Brain microvascular endothelial cell (primary cell): ENCODE measurements at regions not wholly inside any gene's neighbourhood (a gene's known extent, or its start where the extent isn't known, plus 50 kb on each side); places are given as distances from the start of the nearest gene placed in this dataset.

Source experiments
- DNase-seq: peaks from one replicate; pipeline ENCODE4 v3.0.0-alpha.2; 2020
- H3K27ac ChIP-seq: fragments of 250-450 bp; sonication (Bioruptor Pico); 2 replicates; pipeline ENCODE4 v1.5.1; 2020; ENCODE audit warnings: mild to moderate bottlenecking, moderate library complexity
- H3K27me3 ChIP-seq: fragments of 250-450 bp; sonication (Bioruptor Pico); replicated peaks from 2 replicates; pipeline ENCODE4 v1.5.1; 2020; ENCODE audit warnings: mild to moderate bottlenecking
- H3K36me3 ChIP-seq: fragments of 250-450 bp; sonication (Bioruptor Pico); replicated peaks from 2 replicates; pipeline ENCODE4 v1.5.1; 2020; ENCODE audit warnings: mild to moderate bottlenecking
- H3K4me3 ChIP-seq: 2 replicates; pipeline ENCODE4 v1.5.1; 2011; ENCODE audit warnings: low read depth, mild to moderate bottlenecking, control low read depth, low read length, moderate library complexity
- CTCF ChIP-seq: IDR thresholded peaks from 2 replicates; pipeline ENCODE4 v1.5.1; 2011; ENCODE audit warnings: low read depth, mild to moderate bottlenecking, moderate library complexity, low read length, control low read depth, inconsistent platforms; ENCODE audit errors: missing control alignments
- in situ Hi-C: cut with HindIII; loops from 2 replicates; pipeline ENCODE4 v1.10.0; 2017; ENCODE audit warnings: low sequenced_read_pairs, low pct_ligation_motif_present

DNA sequence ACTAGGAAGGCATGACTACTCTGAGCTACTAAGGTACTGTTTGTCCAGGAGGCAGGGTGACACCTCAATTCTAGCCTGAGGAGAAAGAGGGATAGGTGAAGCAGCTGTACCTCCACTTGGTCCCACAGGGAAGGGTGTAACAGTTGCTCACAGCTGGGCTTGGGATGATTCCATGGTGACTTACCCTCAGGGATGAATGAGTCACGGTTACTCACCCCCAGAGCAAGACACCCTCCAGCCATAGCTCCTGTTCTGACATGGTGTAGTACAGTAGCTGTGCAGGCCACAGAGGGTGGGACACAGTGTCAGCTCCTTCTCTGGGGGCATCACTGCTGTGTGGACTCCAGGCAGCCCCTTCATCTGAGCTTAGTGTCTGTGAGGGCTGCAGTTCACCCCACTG, 868.6 kb upstream of the SEMA6D start:
- Histone ChIP-seq H3K27ac (no peak overlapping the region), H3K36me3 (no peaks in the 10 kb centered on the region), H3K4me3 (no peak overlapping the region), H3K27me3 (no peaks in the 10 kb centered on the region)
- in situ Hi-C loops: no loop called here
- TF ChIP-seq CTCF: no peak
- no peak for DNase-seq

- Histone ChIP-seq H3K27ac (no peak overlapping the region), H3K4me3 (no peak overlapping the region), H3K27me3 (no peaks in the 10 kb centered on the region), H3K36me3 (no peaks in the 10 kb centered on the region)
- no peak for TF ChIP-seq CTCF
- in situ Hi-C loops: no loop called here
- DNase-seq: no peak
Measured at GRCh38 chr15:46853600-46853999, 863.7 kb upstream of the SEMA6D start.

DNA sequence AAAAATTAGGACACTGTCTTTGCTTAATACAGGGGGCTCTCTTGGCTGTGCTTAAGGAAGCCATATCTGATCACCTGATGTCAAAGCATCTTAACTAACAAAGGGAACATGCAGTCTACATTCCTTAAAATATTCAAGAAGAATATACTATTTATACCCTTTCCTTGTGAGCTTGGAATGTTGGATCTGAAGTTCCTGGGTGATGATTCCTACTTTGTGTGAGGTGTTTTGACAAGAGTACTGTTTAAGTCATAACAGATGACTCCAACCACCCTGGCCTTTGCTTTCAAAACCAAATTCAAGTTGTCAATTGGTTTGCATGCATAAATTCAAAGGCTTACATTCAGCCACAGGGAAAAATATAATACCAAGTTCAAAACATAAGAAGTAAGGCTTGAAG, 862.7 kb upstream of the SEMA6D start:
- no peak for TF ChIP-seq CTCF
- in situ Hi-C loops: no loop called here
- Histone ChIP-seq H3K27me3 (no peaks in the 10 kb centered on the region), H3K27ac (no peak overlapping the region), H3K36me3 (no peaks in the 10 kb centered on the region), H3K4me3 (no peak overlapping the region)
- DNase-seq: no peak

- TF ChIP-seq CTCF: no peak
- in situ Hi-C loops: no loop called here
- H3K27ac ChIP-seq: no peak overlapping the region
- no peak for DNase-seq
- H3K27me3 ChIP-seq: no peaks in the 10 kb centered on the region
- H3K4me3 ChIP-seq: no peak overlapping the region
- no peaks in the 10 kb centered on the region for H3K36me3 ChIP-seq
Measured at GRCh38 chr15:46855388-46855787, 861.9 kb upstream of the SEMA6D start.

DNA sequence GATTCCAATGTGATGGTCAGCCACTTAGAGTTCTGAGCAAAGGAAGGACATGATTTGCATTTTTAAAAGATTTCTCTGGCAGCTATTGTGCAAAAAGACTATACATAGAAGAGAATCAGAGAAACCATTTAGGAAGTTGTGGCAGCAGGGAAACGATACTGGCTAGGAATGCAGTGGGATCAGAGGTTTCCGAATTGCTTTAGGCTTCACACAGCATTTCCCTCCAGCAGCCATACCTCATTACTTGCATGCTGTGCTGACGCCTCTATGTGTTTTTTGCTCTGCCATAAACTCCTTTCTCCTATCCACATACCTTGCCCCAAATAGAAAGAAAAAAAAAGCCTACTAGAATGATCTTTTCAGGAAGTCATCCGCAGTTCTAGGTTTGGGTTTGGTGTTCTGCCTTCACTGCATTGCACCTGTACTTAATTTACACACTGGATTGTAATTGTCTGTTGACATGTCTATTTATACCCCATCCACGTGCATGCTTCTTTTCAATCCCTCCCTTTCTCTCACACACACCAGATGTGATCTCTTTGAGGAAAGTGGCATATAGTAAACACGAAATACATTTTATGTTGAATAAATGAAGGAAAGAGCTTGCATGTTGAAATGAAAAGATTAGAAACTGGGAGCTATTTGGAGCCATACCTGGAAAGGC, 860.3 kb upstream of the SEMA6D start:
- H3K27ac ChIP-seq: no peak overlapping the region
- no peak for DNase-seq
- H3K27me3 ChIP-seq: no peaks in the 10 kb centered on the region
- H3K36me3 ChIP-seq: no peaks in the 10 kb centered on the region
- in situ Hi-C loops: no loop called here
- no peak overlapping the region for H3K4me3 ChIP-seq
- TF ChIP-seq CTCF: no peak

- Histone ChIP-seq H3K4me3 (no peak overlapping the region), H3K27ac (no peak overlapping the region), H3K36me3 (no peaks in the 10 kb centered on the region), H3K27me3 (no peaks in the 10 kb centered on the region)
- in situ Hi-C loops: no loop called here
- DNase-seq: no peak
- no peak for TF ChIP-seq CTCF
Measured at GRCh38 chr15:46858150-46858549, 859.2 kb upstream of the SEMA6D start.
